ENCODE measurements at regions not wholly inside any gene's neighbourhood (a gene's known extent, or its start where the extent isn't known, plus 50 kb on each side); places are given as distances from the start of the nearest gene placed in this dataset.

DNA sequence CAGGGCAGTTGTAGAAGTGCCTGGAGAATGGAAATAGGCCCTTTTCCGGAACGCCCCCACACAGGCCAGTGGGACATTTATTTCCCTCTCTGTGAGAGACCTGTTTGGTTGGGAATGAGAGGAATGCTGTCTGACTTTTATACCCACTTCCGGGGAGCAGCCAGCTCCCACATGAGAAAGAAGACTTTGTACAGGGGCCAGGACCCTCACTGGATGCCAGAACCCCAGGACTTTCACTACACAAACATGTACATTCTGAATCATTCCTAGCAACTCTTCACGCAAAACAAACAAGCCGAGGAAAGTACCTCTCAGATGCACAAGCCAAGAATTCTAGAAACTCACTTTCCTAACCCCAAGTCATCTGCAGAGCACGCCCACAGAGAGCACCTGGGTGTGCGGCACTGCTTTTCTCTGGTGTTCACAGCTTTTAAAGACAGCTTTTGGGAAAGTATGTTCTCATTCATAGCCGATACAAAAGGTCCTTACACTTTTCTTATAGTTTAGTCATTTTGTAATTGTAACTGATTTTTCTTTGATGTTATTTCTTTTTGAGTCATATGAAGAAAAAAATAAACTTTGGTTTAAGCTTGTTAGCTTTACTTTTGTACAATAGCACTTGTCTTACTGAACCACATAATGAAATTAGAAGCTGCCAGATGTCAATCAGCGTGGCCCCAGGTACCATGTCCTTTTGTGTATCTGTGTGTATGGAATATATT is 856.1 kb upstream of the ID2 start:
- TF ChIP-seq ZNF660 (tag by site-specific recombination; IDR thresholded peaks at IDR 0.05) (no peak), ZBTB21 (tag by site-specific recombination; IDR thresholded peaks at IDR 0.05) (no peak)
